Prostate gland (tissue), 2 donors: ENCODE measurements at regions not wholly inside any gene's neighbourhood (a gene's known extent, or its start where the extent isn't known, plus 50 kb on each side); places are given as distances from the start of the nearest gene placed in this dataset.

Experiments
- DNase-seq: peaks from one replicate; pipeline ENCODE4 v3.0.0-alpha.2; 2019; ENCODE audit warnings: low spot score
- H3K27ac ChIP-seq, 2 donors: fragments of 200-600 bp; sonication (generic); 2 replicates each; pipeline ENCODE4 v1.5.1; 2017 to 2019
- H3K27me3 ChIP-seq: fragments of 200-600 bp; sonication (generic); replicated peaks from 2 replicates; pipeline ENCODE4 v1.5.1; 2019; ENCODE audit not compliant: insufficient read depth
- H3K36me3 ChIP-seq, 2 donors: fragments of 200-600 bp; sonication (generic); 1 replicate in 1 of 2; 2 replicates in 1 of 2; pipeline versions ENCODE4 v1.5.1 to v1.8.1; 2017 to 2019
- H3K4me1 ChIP-seq: fragments of 200-600 bp; sonication (generic); replicated peaks from 2 replicates; pipeline ENCODE4 v1.5.1; 2019
- H3K4me3 ChIP-seq, 2 donors: fragments of 200-600 bp; sonication (generic); 2 replicates each; pipeline ENCODE4 v1.5.1; 2017 to 2019
- H3K9me3 ChIP-seq: fragments of 200-600 bp; sonication (generic); 2 replicates; pipeline ENCODE4 v1.5.1; 2017
- POLR2A ChIP-seq: fragments of 450-650 bp; IDR thresholded peaks from one replicate; pipeline ENCODE4 v1.6.1; 2016; ENCODE audit warnings: antibody characterized with exemption, mild to moderate bottlenecking
- POLR2AphosphoS5 ChIP-seq: sonication (generic); formaldehyde crosslinking; IDR thresholded peaks from one replicate; pipeline ENCODE4 v1.6.1; 2017; ENCODE audit warnings: antibody characterized with exemption
- WGBS: methylation state at CpG from one replicate; pipeline ENCODE4 v1.1.5; 2018; 5-methylcytosine and 5-hydroxymethylcytosine counted together
- intact Hi-C: fragments of 100-400 bp; cut with DNase I; formaldehyde crosslinking; loops from one replicate; pipeline ENCODE4 v1.14.2; 2022
- TF ChIP-seq, protein P1 (sequence below), 4 experiments: fragments of 200-600 bp in 2 of 4; fragments of 450-650 bp in 2 of 4; sonication (generic) in 2 of 4; IDR thresholded peaks; 1 replicate in 3 of 4; 2 replicates in 1 of 4; pipeline ENCODE4 v1.5.1; 2016 to 2019; ENCODE audit warnings: antibody characterized with exemption in 4 of 4, mild to moderate bottlenecking in 2 of 4, moderate library complexity in 2 of 4

GRCh38 chr2:67825476-67825875 is 237.3 kb downstream of the C1D start:
- no peak for DNase-seq
- no peak overlapping the region for H3K4me3 ChIP-seq
- H3K36me3 ChIP-seq = no peaks in the 10 kb centered on the region
- TF ChIP-seq POLR2AphosphoS5 = no peak
- no peak for TF ChIP-seq POLR2A
- TF ChIP-seq, protein P1, sequence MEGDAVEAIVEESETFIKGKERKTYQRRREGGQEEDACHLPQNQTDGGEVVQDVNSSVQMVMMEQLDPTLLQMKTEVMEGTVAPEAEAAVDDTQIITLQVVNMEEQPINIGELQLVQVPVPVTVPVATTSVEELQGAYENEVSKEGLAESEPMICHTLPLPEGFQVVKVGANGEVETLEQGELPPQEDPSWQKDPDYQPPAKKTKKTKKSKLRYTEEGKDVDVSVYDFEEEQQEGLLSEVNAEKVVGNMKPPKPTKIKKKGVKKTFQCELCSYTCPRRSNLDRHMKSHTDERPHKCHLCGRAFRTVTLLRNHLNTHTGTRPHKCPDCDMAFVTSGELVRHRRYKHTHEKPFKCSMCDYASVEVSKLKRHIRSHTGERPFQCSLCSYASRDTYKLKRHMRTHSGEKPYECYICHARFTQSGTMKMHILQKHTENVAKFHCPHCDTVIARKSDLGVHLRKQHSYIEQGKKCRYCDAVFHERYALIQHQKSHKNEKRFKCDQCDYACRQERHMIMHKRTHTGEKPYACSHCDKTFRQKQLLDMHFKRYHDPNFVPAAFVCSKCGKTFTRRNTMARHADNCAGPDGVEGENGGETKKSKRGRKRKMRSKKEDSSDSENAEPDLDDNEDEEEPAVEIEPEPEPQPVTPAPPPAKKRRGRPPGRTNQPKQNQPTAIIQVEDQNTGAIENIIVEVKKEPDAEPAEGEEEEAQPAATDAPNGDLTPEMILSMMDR (IDR thresholded peaks at IDR 0.05) = no peak
- no peak overlapping the region for H3K27ac ChIP-seq
- intact Hi-C loops = no loop called here
- H3K4me1 ChIP-seq = no peaks in the 10 kb centered on the region
- no peaks in the 10 kb centered on the region for H3K9me3 ChIP-seq
- WGBS = 24% methylated on average over 2 of the region's 2 CpGs
- H3K27me3 ChIP-seq = no peaks in the 10 kb centered on the region

DNA sequence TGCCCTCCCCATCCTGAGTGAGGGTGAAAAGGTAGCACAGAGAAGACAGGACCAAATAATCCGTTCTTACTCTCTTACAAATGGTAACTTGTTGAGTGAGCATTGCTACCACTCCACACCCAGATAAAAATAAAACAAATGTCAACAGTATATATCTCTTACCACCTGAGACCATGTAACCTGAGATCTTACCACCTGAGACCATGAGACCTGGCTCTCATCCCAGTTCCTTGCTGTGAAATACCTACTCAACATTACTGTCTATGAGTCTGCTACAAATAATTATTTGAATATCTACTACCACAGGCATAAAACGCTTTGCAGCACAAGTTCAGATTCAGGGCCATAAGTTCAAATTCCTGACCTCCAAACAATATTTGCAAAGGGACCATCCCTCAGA is 234.7 kb downstream of the C1D start:
- DNase-seq = no peak
- 59% methylated on average over 2 of the region's 2 CpGs for WGBS
- intact Hi-C loops = no loop called here
- Histone ChIP-seq H3K4me3 (no peak overlapping the region), H3K27ac (no peak overlapping the region), H3K36me3 (no peaks in the 10 kb centered on the region), H3K9me3 (no peaks in the 10 kb centered on the region), H3K4me1 (no peaks in the 10 kb centered on the region), H3K27me3 (no peaks in the 10 kb centered on the region)
- no peak for TF ChIP-seq POLR2AphosphoS5

- H3K4me3 ChIP-seq = no peak overlapping the region
- intact Hi-C loops = no loop called here
- TF ChIP-seq POLR2AphosphoS5 (no peak), POLR2A (no peak)
- TF ChIP-seq, protein P1 (IDR thresholded peaks at IDR 0.05) = no peak
- H3K9me3 ChIP-seq = no peaks in the 10 kb centered on the region
- H3K27ac ChIP-seq = no peak overlapping the region
- H3K4me1 ChIP-seq = no peaks in the 10 kb centered on the region
- H3K36me3 ChIP-seq = no peaks in the 10 kb centered on the region
- DNase-seq = no peak
- WGBS = 84% methylated on average over 2 of the region's 2 CpGs
- no peaks in the 10 kb centered on the region for H3K27me3 ChIP-seq
These were observed 233.3 kb downstream of the C1D start for GRCh38 chr2:67829470-67829869.

GRCh38 chr2:67833632-67834031 is 229.2 kb downstream of the C1D start:
- Histone ChIP-seq H3K36me3 (no peaks in the 10 kb centered on the region), H3K4me1 (no peaks in the 10 kb centered on the region), H3K27me3 (no peaks in the 10 kb centered on the region), H3K4me3 (no peak overlapping the region), H3K9me3 (no peaks in the 10 kb centered on the region), H3K27ac (no peak overlapping the region)
- intact Hi-C loops = no loop called here
- no peak for DNase-seq
- TF ChIP-seq POLR2AphosphoS5 = no peak
- TF ChIP-seq, protein P1 (IDR thresholded peaks at IDR 0.05) = no peak
- TF ChIP-seq POLR2A = no peak
- WGBS = 94% methylated on average over 5 of the region's 5 CpGs

- H3K4me3 ChIP-seq = no peak overlapping the region
- H3K27ac ChIP-seq = no peak overlapping the region
- TF ChIP-seq POLR2A (no peak), POLR2AphosphoS5 (no peak)
- TF ChIP-seq, protein P1 (IDR thresholded peaks at IDR 0.05) = no peak
- intact Hi-C loops = no loop called here
- WGBS = 96% methylated on average over 7 of the region's 7 CpGs
- H3K4me1 ChIP-seq = no peaks in the 10 kb centered on the region
- no peaks in the 10 kb centered on the region for H3K36me3 ChIP-seq
- no peaks in the 10 kb centered on the region for H3K27me3 ChIP-seq
- H3K9me3 ChIP-seq = no peaks in the 10 kb centered on the region
- no peak for DNase-seq
These were observed 228.3 kb downstream of the C1D start for GRCh38 chr2:67834482-67834881.
